A549 (cell line): ENCODE measurements at regions not wholly inside any gene's neighbourhood (a gene's known extent, or its start where the extent isn't known, plus 50 kb on each side); places are given as distances from the start of the nearest gene placed in this dataset.

Source experiments
- ATAC-seq, 2 experiments: fragments of 200-7000 bp in 1 of 2; fragments of >200 bp in 1 of 2; cut with Nextera tagmentation in 1 of 2; cut with Tn5 transposase in 1 of 2; 3 replicates each; pipeline versions ENCODE4 v1.8.0 to v1.9.1; 2018 to 2020; ENCODE audit warnings: mild to moderate bottlenecking in 1 of 2, moderate library complexity in 1 of 2
- CTCF ChIA-PET: fragments of 300-600 bp; sonication (Branson Sonifier 250); formaldehyde crosslinking; extraction: SDS; loops from one replicate; lab custom pipeline; 2021; ENCODE audit warnings: antibody characterized with exemption, inconsistent platforms; lab: Yijun Ruan, JAX
- POLR2A ChIA-PET: fragments of 350-600 bp; formaldehyde crosslinking; extraction: SDS; loops from one replicate; lab custom pipeline; 2021; ENCODE audit warnings: antibody characterized with exemption, inconsistent platforms; lab: Yijun Ruan, JAX
- DNase-seq, 2 experiments: peaks; one replicate each; pipeline versions ENCODE4 v3.0.0 to v3.0.0-alpha.2; 2011 to 2016; ENCODE audit warnings: low read depth in 1 of 2, low spot score in 1 of 2
- FAIRE-seq: peaks from 2 replicates; lab custom pipeline; 2011; peaks lifted over from hg19 to GRCh38; lab: Jason Lieb, UNC
- H3K27ac ChIP-seq, 2 experiments: fragments of >200 bp; sonication (Bioruptor Twin); formaldehyde crosslinking; 3 replicates each; pipeline ENCODE4 v1.5.1; 2016 to 2017
- H3K4me1 ChIP-seq: fragments of >200 bp; sonication (Bioruptor Twin); formaldehyde crosslinking; 3 replicates; pipeline ENCODE4 v1.6.1; 2016
- H3K4me2 ChIP-seq: fragments of >200 bp; sonication (Bioruptor Twin); formaldehyde crosslinking; 3 replicates; pipeline ENCODE4 v1.6.1; 2016
- H3K4me3 ChIP-seq: fragments of >200 bp; sonication (Bioruptor Twin); formaldehyde crosslinking; 3 replicates; pipeline ENCODE4 v1.5.1; 2016
- H3K9me3 ChIP-seq: fragments of >200 bp; sonication (Bioruptor Twin); formaldehyde crosslinking; 3 replicates; pipeline ENCODE4 v1.6.1; 2016
- ATOH8 ChIP-seq: fragments of 250-450 bp; sonication (Bioruptor Pico); IDR thresholded peaks from 2 replicates; pipeline ENCODE4 v1.5.0; 2020; ENCODE audit warnings: low read depth, mild to moderate bottlenecking, moderate library complexity
- BCL3 ChIP-seq: fragments of >200 bp; sonication (Bioruptor Twin); formaldehyde crosslinking; IDR thresholded peaks from 3 replicates; pipeline ENCODE4 v1.6.1; 2016
- CBX8 ChIP-seq: fragments of 200-600 bp; sonication (generic); IDR thresholded peaks from 2 replicates; pipeline ENCODE4 v1.6.1; 2016
- CHD2 ChIP-seq: fragments of 150-350 bp; IDR thresholded peaks from 2 replicates; pipeline ENCODE4 v1.6.1; 2014; ENCODE audit warnings: low read length; ENCODE audit not compliant: partially characterized antibody
- E2F6 ChIP-seq: IDR thresholded peaks from 2 replicates; pipeline ENCODE4 v1.6.1; 2012; ENCODE audit warnings: low read depth, borderline replicate concordance
- ESRRA ChIP-seq: fragments of 150-350 bp; IDR thresholded peaks from 2 replicates; pipeline ENCODE4 v1.6.1; 2014; ENCODE audit warnings: mild to moderate bottlenecking, low read length, borderline replicate concordance
- FOSB ChIP-seq: fragments of 250-450 bp; sonication (Bioruptor Pico); IDR thresholded peaks from 2 replicates; pipeline ENCODE4 v1.5.0; 2020; ENCODE audit warnings: mild to moderate bottlenecking, moderate library complexity
- HES2 ChIP-seq: fragments of >200 bp; sonication (Bioruptor Twin); formaldehyde crosslinking; IDR thresholded peaks from 2 replicates; pipeline ENCODE4 v1.6.1; 2016
- HOXA7 ChIP-seq: fragments of 250-450 bp; sonication (Bioruptor Pico); IDR thresholded peaks from 2 replicates; pipeline ENCODE4 v1.5.0; 2020; ENCODE audit warnings: mild to moderate bottlenecking, moderate library complexity
- HOXB13 ChIP-seq: fragments of 250-450 bp; sonication (Bioruptor Pico); IDR thresholded peaks from 2 replicates; pipeline ENCODE4 v1.5.0; 2020; ENCODE audit warnings: low read depth, mild to moderate bottlenecking, moderate library complexity
- HOXB5 ChIP-seq: fragments of 250-450 bp; sonication (Bioruptor Pico); IDR thresholded peaks from 2 replicates; pipeline ENCODE4 v1.5.0; 2020; ENCODE audit warnings: mild to moderate bottlenecking, moderate library complexity
- KDM5A ChIP-seq: fragments of 200-600 bp; sonication (generic); IDR thresholded peaks from 2 replicates; pipeline ENCODE4 v1.6.1; 2016; ENCODE audit warnings: antibody characterized with exemption, mild to moderate bottlenecking
- MAFK ChIP-seq: fragments of 450-650 bp; IDR thresholded peaks from 2 replicates; pipeline ENCODE4 v1.6.1; 2014; ENCODE audit not compliant: partially characterized antibody
- MAX ChIP-seq: IDR thresholded peaks from 2 replicates; pipeline ENCODE4 v1.6.1; 2012
- MYC ChIP-seq: IDR thresholded peaks from 2 replicates; pipeline ENCODE4 v1.6.1; 2012; ENCODE audit warnings: mild to moderate bottlenecking, inconsistent platforms, low read length, improper control_type of control experiment, borderline replicate concordance
- NFE2L2 ChIP-seq: fragments of 150-350 bp; conservative IDR thresholded peaks from 2 replicates; pipeline ENCODE4 v1.6.1; 2014; ENCODE audit warnings: low read length
- NR3C1 ChIP-seq: fragments of >200 bp; sonication (Bioruptor Twin); formaldehyde crosslinking; IDR thresholded peaks from 3 replicates; pipeline ENCODE4 v1.6.1; 2017
- PBX3 ChIP-seq: IDR thresholded peaks from 2 replicates; pipeline ENCODE4 v1.6.1; 2012
- POLR2A ChIP-seq: IDR thresholded peaks from 2 replicates; pipeline ENCODE4 v1.6.1; 2012; ENCODE audit warnings: mild to moderate bottlenecking, low read length
- RAD21 ChIP-seq, 2 experiments: fragments of >200 bp in 1 of 2; sonication (Bioruptor Twin) in 1 of 2; formaldehyde crosslinking in 1 of 2; IDR thresholded peaks in 1 of 2; conservative IDR thresholded peaks in 1 of 2; 2 replicates in 1 of 2; 3 replicates in 1 of 2; pipeline ENCODE4 v1.6.1; 2012 to 2018; ENCODE audit warnings: inconsistent platforms in 1 of 2
- RARB ChIP-seq: fragments of 250-450 bp; sonication (Bioruptor Pico); IDR thresholded peaks from 2 replicates; pipeline ENCODE4 v1.8.0; 2021; ENCODE audit warnings: mild to moderate bottlenecking, moderate library complexity
- SREBF2 ChIP-seq: fragments of 450-650 bp; IDR thresholded peaks from 2 replicates; pipeline ENCODE4 v1.6.1; 2014; ENCODE audit warnings: mild to moderate bottlenecking, moderate library complexity
- TP53 ChIP-seq: fragments of 250-450 bp; sonication (Bioruptor Pico); IDR thresholded peaks from 2 replicates; pipeline ENCODE4 v1.5.0; 2021; ENCODE audit warnings: mild to moderate bottlenecking, moderate library complexity
- ZFP36 ChIP-seq: fragments of 450-650 bp; IDR thresholded peaks from 2 replicates; pipeline ENCODE4 v1.6.1; 2014; ENCODE audit warnings: borderline replicate concordance; ENCODE audit not compliant: partially characterized antibody
- WGBS: methylation state at CpG from one replicate; pipeline ENCODE4 v1.1.6; 2017; ENCODE audit errors: missing lambda C conversion rate; 5-methylcytosine and 5-hydroxymethylcytosine counted together

- Histone ChIP-seq H3K27ac (no peak overlapping the region), H3K4me3 (no peak overlapping the region), H3K9me3 (peaks cover 7% of the 10 kb centered on the region), H3K4me1 (no peaks in the 10 kb centered on the region), H3K4me2 (no peak overlapping the region)
- no peak for ATAC-seq
- no peak for FAIRE-seq
- POLR2A ChIA-PET = no interaction called here
- TF ChIP-seq SREBF2 = no peak
- no peak for TF ChIP-seq ATOH8
- CTCF ChIA-PET = no interaction called here
- DNase-seq = no peak
- WGBS = 86% methylated on average over 1 of the region's 1 CpG
Measured at GRCh38 chr12:74953697-74954096, 255.9 kb downstream of the KCNC2 start.

GRCh38 chr12:74957231-74957630 lies 252.4 kb downstream of the KCNC2 start:
- H3K4me3 ChIP-seq = no peak overlapping the region
- POLR2A ChIA-PET = no interaction called here
- CTCF ChIA-PET = no interaction called here

GRCh38 chr12:74957634-74958033 lies 252.0 kb downstream of the KCNC2 start:
- FAIRE-seq = no peak

More at GRCh38 chr12:74957231-74957630, 252.4 kb downstream of the KCNC2 start:
- Histone ChIP-seq H3K4me1 (no peaks in the 10 kb centered on the region), H3K4me2 (no peak overlapping the region), H3K27ac (no peak overlapping the region), H3K9me3 (peaks cover 7% of the 10 kb centered on the region)
- WGBS = 59% methylated on average over 3 of the region's 3 CpGs
- no peak for FAIRE-seq
- no peak for ATAC-seq
- no peak for DNase-seq
- TF ChIP-seq BCL3 (no peak), HOXB5 (CRISPR knock-in tag) (no peak), HOXA7 (CRISPR knock-in tag) (no peak)

GRCh38 chr12:74959657-74960056 lies 250.0 kb downstream of the KCNC2 start:
- Histone ChIP-seq H3K4me1 (peaks cover 11% of the 10 kb centered on the region; the same call in 2 of the 3 replicates), H3K9me3 (peaks cover 7% of the 10 kb centered on the region)
- ATAC-seq (no peak), FAIRE-seq (no peak)
- WGBS = 86% methylated on average over 2 of the region's 2 CpGs
- TF ChIP-seq MYC (no peak), CHD2 (no peak), POLR2A (no peak), NR3C1 (no peak), RAD21 (conservative IDR thresholded peaks at IDR 0.05 in 1 of 2, IDR thresholded peaks at IDR 0.05 in 1 of 2) (no peak), TP53 (no peak), HES2 (no peak), ZFP36 (no peak), FOSB (no peak)
- TF ChIP-seq, all 56 proteins: peak for 0
- CTCF ChIA-PET = interaction anchor here (1.4 kb wide), 1 partner anchor 12 kb away, joined by 4 read pairs; no protein-coding TSS in a partner anchor
- no peak overlapping the region for H3K4me2 ChIP-seq
- H3K4me3 ChIP-seq = no peak overlapping the region
- H3K27ac ChIP-seq = no peak overlapping the region
- POLR2A ChIA-PET = no interaction called here
- DNase-seq = no peak

More at GRCh38 chr12:74957634-74958033, 252.0 kb downstream of the KCNC2 start:
- no peak overlapping the region for H3K4me2 ChIP-seq
- DNase-seq (no peak), ATAC-seq (no peak)
- ChIA-PET POLR2A (no interaction called here), CTCF (no interaction called here)
- H3K9me3 ChIP-seq = peaks cover 7% of the 10 kb centered on the region
- H3K4me1 ChIP-seq = no peaks in the 10 kb centered on the region
- H3K4me3 ChIP-seq = no peak overlapping the region
- TF ChIP-seq KDM5A = no peak
- TF ChIP-seq MAFK = no peak
- TF ChIP-seq MAX = no peak
- no peak for TF ChIP-seq ESRRA
- no peak for TF ChIP-seq NFE2L2
- TF ChIP-seq E2F6 = no peak
- no peak for TF ChIP-seq RARB (CRISPR knock-in tag)
- no peak for TF ChIP-seq PBX3
- TF ChIP-seq HOXB13 (CRISPR knock-in tag) = no peak
- TF ChIP-seq CBX8 = no peak
- no peak overlapping the region for H3K27ac ChIP-seq
